Suppressor macrophage (primary cell): ENCODE measurements at regions not wholly inside any gene's neighbourhood (a gene's known extent, or its start where the extent isn't known, plus 50 kb on each side); places are given as distances from the start of the nearest gene placed in this dataset.

Experiments
- DNase-seq, 4 experiments: peaks; one replicate each; pipeline ENCODE4 v3.0.0-alpha.2; 2020 to 2022

DNA sequence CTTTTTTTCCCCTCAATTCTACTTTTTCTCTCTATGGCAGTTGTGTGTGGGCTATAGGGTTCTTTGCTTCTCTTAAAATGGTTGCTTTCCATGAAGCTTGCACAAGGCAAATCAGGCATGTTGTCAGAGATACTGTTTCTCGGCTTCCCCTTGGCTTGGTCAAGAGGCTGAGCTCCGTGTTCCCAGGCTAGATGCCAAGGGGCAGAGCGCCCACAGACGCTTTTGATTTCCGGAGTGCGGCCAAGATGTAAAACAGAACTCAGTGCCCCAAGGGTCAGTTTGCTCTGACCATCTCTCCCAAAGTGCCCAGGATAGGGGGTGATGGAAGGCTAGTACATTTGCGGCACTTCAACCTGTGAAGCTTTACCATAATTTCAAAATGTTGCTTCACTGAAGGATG is 64.2 kb upstream of the DIPK2B start:
- no peak for DNase-seq

DNA sequence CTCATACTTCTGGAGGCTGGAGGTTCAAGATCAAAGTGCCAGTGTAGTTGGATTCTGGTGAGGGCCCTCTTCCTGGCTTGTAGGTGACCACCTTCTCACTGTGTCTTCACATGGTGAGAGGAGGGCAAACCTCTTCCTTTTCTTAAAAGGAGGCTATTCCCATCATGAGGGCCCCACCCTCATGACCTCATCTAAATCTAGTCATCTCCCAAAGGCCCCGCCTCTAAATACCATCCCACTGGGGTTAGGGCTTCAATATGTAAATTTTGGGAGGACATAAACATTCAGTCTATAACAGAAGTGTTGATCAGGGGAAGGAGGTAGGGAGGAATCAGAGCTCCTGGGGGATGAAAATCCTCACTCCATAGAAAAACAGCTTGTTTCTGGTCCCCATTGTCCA is 60.8 kb upstream of the DIPK2B start:
- no peak for DNase-seq

DNA sequence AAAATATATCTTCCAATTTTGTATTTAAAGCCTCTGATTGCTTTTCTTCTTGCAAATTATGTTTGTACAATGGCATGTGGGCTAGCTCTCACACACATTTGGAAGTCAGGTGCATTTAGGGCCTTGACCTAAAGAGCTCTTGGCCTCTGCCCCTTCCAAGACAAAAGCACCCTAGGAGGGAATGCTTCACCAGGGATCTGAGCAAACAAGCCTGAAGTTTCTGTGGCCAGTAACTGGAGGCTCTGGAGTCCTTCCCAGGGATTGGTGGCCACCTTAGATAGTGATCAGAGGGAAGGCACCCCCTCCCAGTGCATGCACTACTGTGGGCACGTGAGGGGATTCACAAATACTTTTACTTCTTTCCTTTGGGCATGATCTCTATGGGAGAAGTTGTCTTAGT is 60.3 kb upstream of the DIPK2B start:
- DNase-seq: no peak

DNA sequence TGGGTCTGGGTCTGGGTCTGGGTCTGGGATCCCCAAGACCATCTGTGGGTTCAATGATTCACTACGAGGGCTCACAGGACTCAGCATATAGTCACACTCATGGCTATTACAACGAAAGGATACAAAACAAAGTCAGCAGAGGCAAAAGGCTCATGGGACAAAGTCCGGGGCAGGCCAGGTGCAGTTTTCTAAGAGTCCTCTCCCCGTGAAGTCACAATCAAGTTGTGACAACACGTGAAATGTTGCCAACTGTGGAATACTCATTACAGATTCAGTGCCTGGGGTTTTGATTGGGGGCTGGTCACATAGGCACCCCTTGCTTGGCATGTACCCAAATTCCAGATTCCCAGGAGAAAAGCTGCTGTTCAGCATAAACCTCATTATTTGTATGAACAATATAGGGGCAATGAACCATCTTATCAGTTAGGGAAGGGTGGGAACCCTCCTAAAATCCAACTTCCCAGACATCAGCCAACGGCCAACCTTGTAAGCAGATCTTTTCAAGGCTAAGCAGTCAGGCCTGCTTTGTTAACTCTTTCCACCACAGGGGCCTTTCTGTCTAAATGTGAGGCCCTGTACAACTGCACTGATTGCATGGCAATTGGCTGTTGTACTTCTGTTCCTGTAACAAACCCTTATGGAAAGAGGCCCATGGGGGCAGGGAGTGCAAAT is 58.2 kb upstream of the DIPK2B start:
- DNase-seq: no peak
